ENCODE measurements at regions not wholly inside any gene's neighbourhood (a gene's known extent, or its start where the extent isn't known, plus 50 kb on each side); places are given as distances from the start of the nearest gene placed in this dataset.

GRCh38 chrX:94871640-94872039 is 1197.6 kb downstream of the FAM133A start:
- TF ChIP-seq CTCF (IDR thresholded peaks at IDR 0.05; ENCODE audit: control extremely low read depth in 1 of 3, insufficient read depth in 1 of 3, low read depth in 1 of 3, low read length in 3 of 3), result no peak
- no peak for TF ChIP-seq POLR2AphosphoS5 (IDR thresholded peaks at IDR 0.05; ENCODE audit: low read depth, low read length)
- TF ChIP-seq, protein P1, sequence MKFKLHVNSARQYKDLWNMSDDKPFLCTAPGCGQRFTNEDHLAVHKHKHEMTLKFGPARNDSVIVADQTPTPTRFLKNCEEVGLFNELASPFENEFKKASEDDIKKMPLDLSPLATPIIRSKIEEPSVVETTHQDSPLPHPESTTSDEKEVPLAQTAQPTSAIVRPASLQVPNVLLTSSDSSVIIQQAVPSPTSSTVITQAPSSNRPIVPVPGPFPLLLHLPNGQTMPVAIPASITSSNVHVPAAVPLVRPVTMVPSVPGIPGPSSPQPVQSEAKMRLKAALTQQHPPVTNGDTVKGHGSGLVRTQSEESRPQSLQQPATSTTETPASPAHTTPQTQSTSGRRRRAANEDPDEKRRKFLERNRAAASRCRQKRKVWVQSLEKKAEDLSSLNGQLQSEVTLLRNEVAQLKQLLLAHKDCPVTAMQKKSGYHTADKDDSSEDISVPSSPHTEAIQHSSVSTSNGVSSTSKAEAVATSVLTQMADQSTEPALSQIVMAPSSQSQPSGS (IDR thresholded peaks at IDR 0.05; ENCODE audit: low read length), result no peak
- TF ChIP-seq TEAD4 (IDR thresholded peaks at IDR 0.05; ENCODE audit: low read depth, low read length), result no peak

Measured in H1 (cell line).